GM12892 (cell line): ENCODE measurements at regions not wholly inside any gene's neighbourhood (a gene's known extent, or its start where the extent isn't known, plus 50 kb on each side); places are given as distances from the start of the nearest gene placed in this dataset.

Experiments
- POLR2A ChIP-seq: IDR thresholded peaks from 2 replicates; pipeline ENCODE4 v1.6.1; 2011; ENCODE audit warnings: low read depth, low read length, control low read depth
- POLR2AphosphoS5 ChIP-seq: IDR thresholded peaks from 2 replicates; pipeline ENCODE4 v1.6.1; 2011; ENCODE audit warnings: low read depth, low read length, control low read depth

DNA sequence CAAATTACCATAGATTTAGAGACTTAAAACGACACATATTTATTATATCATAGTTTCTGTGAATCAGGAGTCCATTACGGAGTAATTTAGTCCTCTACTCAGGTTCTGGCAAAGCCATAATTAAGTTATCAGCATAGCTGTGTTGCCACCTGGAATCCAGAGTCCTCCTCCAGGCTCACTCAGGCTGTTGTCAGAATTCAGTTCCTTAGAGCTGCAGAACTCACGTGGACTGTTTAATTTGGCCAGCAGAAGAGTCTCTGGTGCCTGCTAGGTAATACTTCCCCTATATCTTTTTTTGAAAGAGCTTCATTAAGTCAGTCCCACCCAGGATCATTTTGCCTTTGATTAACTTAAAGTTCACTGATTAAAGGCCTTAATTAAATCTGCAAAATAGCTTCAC, 891.5 kb downstream of the SUCLG1 start:
- TF ChIP-seq POLR2AphosphoS5 (no peak), POLR2A (no peak)
